Mucosa of rectum (tissue), 2 donors: ENCODE measurements at regions not wholly inside any gene's neighbourhood (a gene's known extent, or its start where the extent isn't known, plus 50 kb on each side); places are given as distances from the start of the nearest gene placed in this dataset.

Experiments
- H3K27ac ChIP-seq, 2 donors: one replicate each; pipeline ENCODE4 v1.7.0; 2013; ENCODE audit warnings: inconsistent platforms in 2 of 2, low read depth in 2 of 2, low read length in 2 of 2
- H3K27me3 ChIP-seq, 2 donors: one replicate each; pipeline ENCODE4 v1.7.0; 2013; ENCODE audit warnings: low read length in 2 of 2; ENCODE audit not compliant: control insufficient read depth in 2 of 2, insufficient read depth in 2 of 2
- H3K36me3 ChIP-seq, 2 donors: one replicate each; pipeline ENCODE4 v1.7.0; 2013; ENCODE audit warnings: low read length in 2 of 2; ENCODE audit not compliant: control insufficient read depth in 2 of 2, insufficient read depth in 2 of 2
- H3K4me1 ChIP-seq, 2 donors: one replicate each; pipeline ENCODE4 v1.7.0; 2013; ENCODE audit warnings: low read length in 2 of 2, mild to moderate bottlenecking in 1 of 2; ENCODE audit not compliant: control insufficient read depth in 2 of 2, insufficient read depth in 2 of 2
- H3K4me3 ChIP-seq, 2 donors: one replicate each; pipeline ENCODE4 v1.7.0; 2013; ENCODE audit warnings: low read length in 2 of 2
- H3K9ac ChIP-seq, 2 donors: one replicate each; pipeline ENCODE4 v1.7.0; 2013; ENCODE audit warnings: low read length in 2 of 2, low read depth in 1 of 2, mild to moderate bottlenecking in 1 of 2
- H3K9me3 ChIP-seq, 2 donors: one replicate each; pipeline ENCODE4 v1.7.0; 2013; ENCODE audit warnings: low read length in 2 of 2; ENCODE audit not compliant: control insufficient read depth in 2 of 2
- donor health status: healthy.
- donor health status: Normal muscosa, but diverticular disease.

DNA sequence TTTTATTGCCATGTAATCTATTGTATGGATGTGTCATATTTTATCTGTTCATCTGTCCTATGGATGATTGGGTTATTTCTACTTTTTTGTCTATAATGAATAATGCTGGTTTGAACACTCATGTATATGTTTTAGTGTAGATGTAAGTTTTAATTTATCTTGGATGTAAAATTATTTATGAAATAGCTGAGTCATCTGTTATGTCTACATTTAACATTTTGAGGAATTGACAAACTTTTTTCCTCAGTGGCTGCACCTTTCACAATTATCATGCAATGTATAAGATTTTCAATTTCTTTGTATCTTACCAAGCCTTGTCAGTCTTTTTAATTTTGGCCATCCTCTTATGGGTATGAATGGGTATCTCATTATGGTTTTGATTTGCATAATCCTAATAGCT, 666.4 kb downstream of the DIPK2A start:
- H3K9ac ChIP-seq = no peak overlapping the region
- no peak overlapping the region for H3K27ac ChIP-seq
- H3K4me3 ChIP-seq = no peak overlapping the region
- no peaks in the 10 kb centered on the region for H3K4me1 ChIP-seq
- no peaks in the 10 kb centered on the region for H3K9me3 ChIP-seq
- H3K36me3 ChIP-seq = no peaks in the 10 kb centered on the region
- no peaks in the 10 kb centered on the region for H3K27me3 ChIP-seq

DNA sequence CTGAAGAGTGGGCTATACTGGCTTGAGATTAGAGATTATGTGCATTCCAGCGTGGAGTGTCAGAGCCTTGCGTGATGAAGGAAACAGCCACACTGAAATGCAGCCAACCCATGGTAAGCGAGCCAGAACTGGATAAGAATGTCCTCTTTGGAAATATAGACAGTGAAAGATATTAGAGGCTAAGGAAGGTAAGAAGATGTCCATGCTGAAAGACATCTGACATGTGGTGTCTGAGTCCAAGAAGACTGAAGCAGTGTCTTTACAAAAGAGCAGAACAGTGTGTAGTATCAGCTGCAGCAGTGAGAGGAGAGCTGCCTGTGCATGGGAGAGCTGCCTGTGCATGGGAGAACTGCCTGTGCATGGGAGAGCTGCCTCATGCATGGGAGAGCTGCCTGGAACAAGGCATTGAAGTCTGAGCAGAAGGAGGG, 672.2 kb downstream of the DIPK2A start:
- no peaks in the 10 kb centered on the region for H3K36me3 ChIP-seq
- H3K4me1 ChIP-seq = no peaks in the 10 kb centered on the region
- H3K27ac ChIP-seq = no peak overlapping the region
- no peak overlapping the region for H3K4me3 ChIP-seq
- H3K9ac ChIP-seq = no peak overlapping the region
- H3K27me3 ChIP-seq = no peaks in the 10 kb centered on the region
- H3K9me3 ChIP-seq = peaks cover 0 to 2% of the 10 kb centered on the region in 2 donors

DNA sequence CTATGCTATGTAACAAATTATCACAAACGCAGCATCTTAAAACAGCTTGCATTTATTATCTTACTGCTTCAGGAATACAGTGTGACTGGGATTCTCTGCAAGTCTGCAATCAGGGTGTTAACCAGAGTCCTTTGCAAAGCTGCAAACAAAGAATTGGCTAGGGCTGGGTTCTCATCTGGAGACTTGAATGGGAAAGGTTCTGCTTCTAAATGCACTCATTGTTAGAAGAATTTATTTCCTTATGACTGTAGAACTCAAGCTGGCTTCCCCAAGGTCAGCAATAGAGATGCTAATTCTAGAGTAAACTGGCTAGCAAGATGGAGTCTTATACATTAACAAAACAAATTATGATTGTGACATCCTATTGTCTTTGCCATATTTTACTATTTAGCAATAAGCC, 673.7 kb downstream of the DIPK2A start:
- H3K4me1 ChIP-seq = no peaks in the 10 kb centered on the region
- no peak overlapping the region for H3K27ac ChIP-seq
- H3K4me3 ChIP-seq = no peak overlapping the region
- H3K9ac ChIP-seq = no peak overlapping the region
- H3K27me3 ChIP-seq = no peaks in the 10 kb centered on the region
- H3K36me3 ChIP-seq = no peaks in the 10 kb centered on the region
- H3K9me3 ChIP-seq = peaks cover 0 to 2% of the 10 kb centered on the region in 2 donors

DNA sequence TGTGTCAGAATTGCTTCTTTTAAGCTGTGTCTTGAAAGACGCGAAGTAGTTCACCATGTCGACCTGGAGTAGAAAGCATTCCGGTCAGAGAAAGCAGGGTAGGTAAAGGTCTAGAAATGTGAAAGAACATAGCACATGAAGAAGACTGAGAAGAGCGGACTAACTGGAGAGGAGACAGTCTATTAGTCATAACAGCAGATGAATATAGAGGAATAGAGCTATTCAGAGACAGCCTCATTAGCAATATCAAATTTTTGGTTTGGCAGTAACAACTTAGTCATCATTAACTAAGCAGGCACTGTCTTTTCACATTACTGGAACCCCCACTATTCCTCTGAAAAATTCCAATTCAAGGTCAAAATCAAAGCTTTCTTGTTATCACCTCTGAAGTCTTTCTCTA, 678.8 kb downstream of the DIPK2A start:
- Histone ChIP-seq H3K9ac (no peak overlapping the region), H3K36me3 (no peaks in the 10 kb centered on the region), H3K27ac (no peak overlapping the region), H3K4me3 (no peak overlapping the region), H3K27me3 (no peaks in the 10 kb centered on the region), H3K9me3 (peaks cover 0 to 3% of the 10 kb centered on the region in 2 donors), H3K4me1 (no peaks in the 10 kb centered on the region)

DNA sequence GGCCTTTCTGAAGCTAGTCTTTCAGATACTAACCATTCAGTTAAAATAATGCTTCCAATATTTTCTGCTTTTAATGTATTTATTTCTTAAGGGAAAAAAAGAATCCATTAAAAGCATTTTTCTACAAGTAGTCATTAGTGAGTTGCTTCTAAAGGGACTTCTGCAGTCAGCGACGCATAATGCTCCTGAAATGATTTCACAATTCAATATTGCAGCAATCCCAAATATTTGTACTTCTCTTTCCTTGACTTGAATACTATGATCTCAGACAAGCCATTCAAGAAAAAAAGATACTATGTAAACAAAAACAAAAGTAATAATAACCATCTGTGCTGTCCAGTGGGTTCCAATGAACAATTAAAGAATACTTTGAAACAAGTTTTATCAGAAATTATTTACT, 681.0 kb downstream of the DIPK2A start:
- Histone ChIP-seq H3K4me3 (no peak overlapping the region), H3K4me1 (no peaks in the 10 kb centered on the region), H3K9ac (no peak overlapping the region), H3K9me3 (peaks cover 0 to 3% of the 10 kb centered on the region in 2 donors), H3K36me3 (no peaks in the 10 kb centered on the region), H3K27ac (no peak overlapping the region), H3K27me3 (no peaks in the 10 kb centered on the region)

DNA sequence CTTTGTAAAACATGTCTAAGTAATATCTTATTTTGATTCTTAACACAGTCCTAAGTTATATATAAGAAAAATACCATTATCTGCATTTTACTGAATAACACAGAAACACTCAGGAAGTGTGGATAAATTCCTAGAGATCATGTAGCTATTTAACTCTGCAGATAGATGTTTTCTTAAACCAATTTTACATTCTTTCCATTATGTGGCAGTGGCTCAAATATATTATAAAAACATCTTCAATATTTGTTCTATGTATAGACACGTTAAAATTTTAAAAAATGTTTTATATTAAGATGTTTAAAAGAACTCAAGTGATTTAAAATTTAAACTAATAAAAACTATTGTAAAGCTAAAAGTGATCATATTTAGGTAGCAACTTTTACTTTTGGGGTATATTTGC, 683.8 kb downstream of the DIPK2A start:
- Histone ChIP-seq H3K27me3 (no peaks in the 10 kb centered on the region), H3K9ac (no peak overlapping the region), H3K27ac (no peak overlapping the region), H3K36me3 (no peaks in the 10 kb centered on the region), H3K4me1 (no peaks in the 10 kb centered on the region), H3K4me3 (no peak overlapping the region), H3K9me3 (peaks cover 0 to 3% of the 10 kb centered on the region in 2 donors)

DNA sequence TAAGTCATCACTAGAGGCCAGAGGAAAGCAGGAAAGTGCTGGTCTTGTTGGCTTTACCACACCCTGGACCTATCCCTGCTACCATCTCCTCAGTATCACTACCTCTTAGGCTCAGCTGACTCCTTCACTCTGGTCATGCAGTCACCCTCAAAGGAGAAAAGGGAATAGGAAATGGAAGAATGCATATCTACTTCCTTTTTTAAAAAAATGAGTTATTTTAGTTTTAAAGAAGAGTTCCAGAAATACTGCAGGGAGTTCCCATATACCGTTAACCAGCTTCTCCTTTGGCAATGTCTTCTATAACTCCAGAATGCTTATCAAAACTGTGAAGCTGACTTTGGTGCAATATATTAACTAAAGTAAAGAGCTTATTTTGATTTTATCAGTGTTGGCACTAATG, 688.6 kb downstream of the DIPK2A start:
- Histone ChIP-seq H3K9ac (no peak overlapping the region), H3K9me3 (no peaks in the 10 kb centered on the region), H3K36me3 (no peaks in the 10 kb centered on the region), H3K27me3 (no peaks in the 10 kb centered on the region), H3K4me3 (no peak overlapping the region), H3K4me1 (no peaks in the 10 kb centered on the region), H3K27ac (no peak overlapping the region)

DNA sequence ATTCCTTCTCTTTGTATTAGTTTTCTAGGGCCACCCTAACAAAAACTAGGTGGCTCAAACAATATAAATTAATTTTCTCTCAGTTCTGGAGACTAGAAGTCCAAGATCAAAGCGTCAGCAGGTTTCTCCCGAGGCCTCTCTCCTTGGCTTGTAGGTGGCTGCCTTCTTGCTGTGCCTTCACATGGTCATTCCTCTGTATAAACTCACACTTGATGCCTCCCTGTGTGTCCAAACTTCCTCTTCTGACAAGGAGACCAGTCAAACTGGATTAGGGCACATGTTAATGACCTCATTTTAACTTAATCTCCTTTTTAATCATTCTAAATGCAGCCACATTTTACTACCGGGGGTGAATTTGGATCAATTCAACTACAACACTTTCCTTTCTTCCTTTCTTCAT, 691.1 kb downstream of the DIPK2A start:
- Histone ChIP-seq H3K9me3 (no peaks in the 10 kb centered on the region), H3K27ac (no peak overlapping the region), H3K36me3 (no peaks in the 10 kb centered on the region), H3K4me3 (no peak overlapping the region), H3K9ac (no peak overlapping the region), H3K4me1 (no peaks in the 10 kb centered on the region), H3K27me3 (no peaks in the 10 kb centered on the region)

DNA sequence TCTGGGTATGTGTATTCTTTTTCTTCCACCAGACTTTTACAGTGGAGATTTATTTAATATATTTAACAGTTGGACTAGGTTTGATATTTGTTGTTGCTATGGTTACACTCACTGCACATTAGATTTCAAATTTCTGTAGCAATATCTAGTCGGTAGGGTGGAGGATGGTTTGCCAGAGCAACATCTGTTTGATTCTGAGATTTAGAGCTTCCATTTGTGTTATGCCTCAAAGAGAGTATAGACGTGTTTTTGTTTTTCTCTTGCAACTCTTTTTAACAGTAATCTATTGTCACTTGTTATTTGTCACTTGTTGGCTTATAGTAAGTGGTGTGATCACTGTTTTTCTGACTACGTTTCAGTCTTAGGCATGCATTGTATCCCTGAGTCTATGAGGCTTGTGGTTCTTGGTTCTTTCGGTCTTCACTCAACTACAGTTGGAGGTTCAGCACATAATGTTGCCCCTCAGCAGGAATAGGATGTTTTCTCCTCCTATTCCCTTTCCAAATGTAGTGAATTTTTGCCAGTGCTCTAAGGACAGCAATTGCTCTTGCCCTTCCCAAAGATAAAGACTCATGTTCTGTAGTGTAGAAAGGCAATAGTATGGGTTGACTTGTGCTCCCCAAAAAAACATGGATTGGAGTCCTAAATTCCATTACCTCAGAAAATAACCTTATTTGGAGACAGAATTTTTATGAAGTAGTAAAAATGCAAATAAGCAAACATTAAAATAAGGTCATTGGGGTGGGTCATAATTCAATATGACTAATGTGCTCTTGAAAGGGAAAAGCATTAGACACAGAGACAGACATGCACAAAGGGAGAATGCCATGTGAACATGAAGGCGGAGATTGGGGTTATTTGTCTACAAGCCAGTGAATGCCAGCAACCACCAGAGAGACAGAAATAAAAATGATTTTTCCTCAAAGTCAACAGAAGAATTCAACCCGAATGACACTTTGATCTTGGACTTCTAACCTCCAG, 692.1 kb downstream of the DIPK2A start:
- Histone ChIP-seq H3K9ac (no peak overlapping the region), H3K4me1 (no peaks in the 10 kb centered on the region), H3K27ac (no peak overlapping the region), H3K27me3 (no peaks in the 10 kb centered on the region), H3K4me3 (no peak overlapping the region), H3K36me3 (no peaks in the 10 kb centered on the region), H3K9me3 (no peaks in the 10 kb centered on the region)

DNA sequence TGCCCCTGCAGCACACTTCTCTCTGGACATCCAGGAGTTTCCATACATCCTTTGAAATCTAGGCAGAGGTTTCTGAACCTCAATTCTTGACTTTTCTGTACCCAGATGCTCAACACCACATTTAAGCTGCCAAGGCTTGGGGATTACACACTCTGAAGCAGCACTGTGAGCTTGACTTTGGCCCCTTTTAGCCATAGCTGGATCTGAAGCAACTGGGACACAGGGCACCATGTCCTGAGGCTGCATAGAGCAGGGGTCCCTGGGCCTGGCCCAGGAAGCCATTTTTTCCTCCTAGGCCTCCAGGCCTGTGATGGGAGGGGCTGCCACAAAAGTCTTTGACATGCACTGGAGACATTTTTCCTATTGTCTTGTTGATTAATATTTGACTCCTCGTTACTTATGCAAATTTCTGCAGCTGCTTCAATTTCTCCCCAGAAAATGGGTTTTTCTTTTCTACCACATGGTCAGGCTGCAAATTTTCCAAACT, 694.0 kb downstream of the DIPK2A start:
- Histone ChIP-seq H3K4me1 (no peaks in the 10 kb centered on the region), H3K27ac (no peak overlapping the region), H3K9me3 (no peaks in the 10 kb centered on the region), H3K4me3 (no peak overlapping the region), H3K9ac (no peak overlapping the region), H3K36me3 (no peaks in the 10 kb centered on the region), H3K27me3 (no peaks in the 10 kb centered on the region)
